K562 (cell line): ENCODE measurements at regions not wholly inside any gene's neighbourhood (a gene's known extent, or its start where the extent isn't known, plus 50 kb on each side); places are given as distances from the start of the nearest gene placed in this dataset.

Experiments used
- ATAC-seq: fragments of 200-7000 bp; cut with Tn5 transposase; 3 replicates; pipeline ENCODE4 v1.9.1; 2020; ENCODE audit warnings: moderate library complexity
- BruUV-seq: library from RNA; stranded (reverse); fragments of 400-500 nt; replicated peaks from 2 replicates; lab custom pipeline; 2021; lab: Mats Ljungman, UMichigan
- CTCF ChIA-PET: fragments of 300-600 bp; formaldehyde crosslinking; extraction: SDS; loops from one replicate; lab custom pipeline; 2021; ENCODE audit warnings: low intra/inter-chr PET ratio; lab: Yijun Ruan, JAX
- POLR2A ChIA-PET: fragments of 300-600, 350-650 bp; sonication (Branson Sonifier 250); formaldehyde crosslinking; extraction: SDS; loops from one replicate; lab custom pipeline; 2021; ENCODE audit warnings: antibody characterized with exemption, inconsistent platforms; lab: Yijun Ruan, JAX
- DNase-seq, 4 experiments: peaks; one replicate each; pipeline versions ENCODE4 v3.0.0 to v3.0.0-alpha.2; 2011 to 2018; ENCODE audit warnings: low spot score in 3 of 4, mixed read lengths in 3 of 4; ENCODE audit errors: extremely low read depth in 1 of 4
- FAIRE-seq: peaks from 2 replicates; lab custom pipeline; 2011; peaks lifted over from hg19 to GRCh38; lab: Jason Lieb, UNC
- H2AFZ ChIP-seq: 2 replicates; pipeline ENCODE4 v1.6.0; 2011; ENCODE audit warnings: low read depth, low read length, control low read depth, inconsistent platforms
- H3K27ac ChIP-seq: fragments of 200-600 bp; 3 replicates; pipeline ENCODE4 v1.8.0; 2011; ENCODE audit warnings: low read depth, mild to moderate bottlenecking, control low read depth, inconsistent platforms, low read length, moderate library complexity, mixed read lengths; ENCODE audit errors: extremely low read depth
- H3K27me3 ChIP-seq, 2 experiments: fragments of 300-600 bp in 1 of 2; 2 replicates in 1 of 2; 3 replicates in 1 of 2; pipeline versions ENCODE4 v1.6.0 to v1.8.0; 2011; ENCODE audit warnings: inconsistent platforms in 2 of 2, low read length in 2 of 2, mild to moderate bottlenecking in 1 of 2, mixed read lengths in 1 of 2, moderate library complexity in 1 of 2; ENCODE audit not compliant: control insufficient read depth in 2 of 2, insufficient read depth in 2 of 2
- H3K36me3 ChIP-seq: fragments of 300-600 bp; 3 replicates; pipeline ENCODE4 v1.8.0; 2011; ENCODE audit warnings: mild to moderate bottlenecking, low read length, inconsistent platforms; ENCODE audit not compliant: control insufficient read depth, insufficient read depth
- H3K4me1 ChIP-seq, 2 experiments: fragments of 200-600 bp in 1 of 2; replicated peaks in 1 of 2; 2 replicates in 1 of 2; 3 replicates in 1 of 2; pipeline versions ENCODE4 v1.5.1 to v1.8.0; 2011; ENCODE audit warnings: inconsistent platforms in 2 of 2, low read length in 2 of 2, mild to moderate bottlenecking in 1 of 2, mixed read lengths in 1 of 2, moderate library complexity in 1 of 2; ENCODE audit not compliant: control insufficient read depth in 2 of 2, insufficient read depth in 2 of 2
- H3K4me2 ChIP-seq: 2 replicates; pipeline ENCODE4 v1.6.1; 2011; ENCODE audit warnings: low read length, control low read depth, inconsistent platforms, mixed read lengths; ENCODE audit not compliant: insufficient read depth
- H3K4me3 ChIP-seq: fragments of 200-600 bp; sonication (generic), shearing (Covaris generic); 2 replicates; pipeline ENCODE4 v1.5.1; 2016; ENCODE audit warnings: control low read depth, inconsistent platforms
- H3K79me2 ChIP-seq: fragments of 200-600 bp; 3 replicates; pipeline ENCODE4 v1.8.0; 2011; ENCODE audit warnings: low read length, inconsistent platforms; ENCODE audit not compliant: control insufficient read depth, insufficient read depth
- H3K9ac ChIP-seq, 2 experiments: 2 replicates each; pipeline versions ENCODE4 v1.6.0 to v1.6.1; 2011; ENCODE audit warnings: low read depth in 2 of 2, low read length in 2 of 2, control low read depth in 1 of 2, inconsistent platforms in 1 of 2, mild to moderate bottlenecking in 1 of 2, mixed read lengths in 1 of 2; ENCODE audit not compliant: insufficient read depth in 1 of 2
- H3K9me1 ChIP-seq: one replicate; pipeline ENCODE4 v1.6.0; 2011; ENCODE audit warnings: inconsistent platforms, mild to moderate bottlenecking, low read length, moderate library complexity; ENCODE audit not compliant: control insufficient read depth, insufficient read depth
- H3K9me3 ChIP-seq: replicated peaks from 2 replicates; pipeline ENCODE4 v1.5.1; 2011; ENCODE audit warnings: low read depth, low read length, inconsistent platforms; ENCODE audit not compliant: control insufficient read depth, insufficient read depth
- H4K20me1 ChIP-seq: replicated peaks from 2 replicates; pipeline ENCODE4 v1.6.1; 2011; ENCODE audit warnings: low read length, inconsistent platforms, mixed read lengths; ENCODE audit not compliant: control insufficient read depth, insufficient read depth
- ATF4 ChIP-seq: fragments of 450-650 bp; formaldehyde crosslinking; IDR thresholded peaks from 2 replicates; pipeline ENCODE4 v1.4.0; 2022; ENCODE audit warnings: mild to moderate bottlenecking, moderate library complexity
- CHD1 ChIP-seq: fragments of 200-600 bp; sonication (generic); IDR thresholded peaks from one replicate; pipeline ENCODE4 v1.6.1; 2012; ENCODE audit warnings: mild to moderate bottlenecking, moderate library complexity, low read length, inconsistent platforms
- CTBP1 ChIP-seq: fragments of 450-650 bp; IDR thresholded peaks from 2 replicates; pipeline ENCODE4 v1.6.1; 2016; ENCODE audit warnings: borderline replicate concordance
- GATAD2B ChIP-seq: fragments of 450-650 bp; IDR thresholded peaks from 2 replicates; pipeline ENCODE4 v1.6.1; 2017; ENCODE audit warnings: mild to moderate bottlenecking, borderline replicate concordance
- MAFK ChIP-seq: IDR thresholded peaks from 2 replicates; pipeline ENCODE4 v1.6.1; 2011; ENCODE audit warnings: low read length, improper control_type of control experiment
- MLX ChIP-seq, 2 experiments: fragments of 450-650 bp in 1 of 2; sonication (generic) in 1 of 2; formaldehyde crosslinking; conservative IDR thresholded peaks; 2 replicates each; pipeline versions ENCODE4 v1.4.0 to v1.8.1; 2020 to 2022; ENCODE audit warnings: mild to moderate bottlenecking in 1 of 2, missing genetic modification reagents in 1 of 2
- NFIC ChIP-seq: fragments of 450-650 bp; IDR thresholded peaks from 2 replicates; pipeline ENCODE4 v1.6.1; 2017; ENCODE audit warnings: mild to moderate bottlenecking, inconsistent platforms
- PKNOX1 ChIP-seq: fragments of 450-650 bp; IDR thresholded peaks from 2 replicates; pipeline ENCODE4 v1.6.1; 2016
- WGBS: fragments of 100-300 bp; shearing (Covaris generic); methylation state at CpG from one replicate; pipeline ENCODE4 v1.1.6; 2016; ENCODE audit warnings: low coverage, mixed read lengths; ENCODE audit not compliant: insufficient coverage; ENCODE audit errors: missing lambda C conversion rate; 5-methylcytosine and 5-hydroxymethylcytosine counted together
- in situ Hi-C: fragments of 300-500 bp; cut with MboI; formaldehyde crosslinking; loops from 4 replicates; pipeline ENCODE4 v1.15.0; 2018; ENCODE audit warnings: inconsistent platforms, mixed read lengths
- intact Hi-C: fragments of 100-400 bp; cut with micrococcal nuclease; formaldehyde crosslinking; loops from 2 replicates; pipeline ENCODE4 v1.14.2; 2022

GRCh38 chrX:9318213-9318612 lies 146.6 kb upstream of the TBL1X start (continued):
- TF ChIP-seq PKNOX1: peak; percentile 74
- TF ChIP-seq MAFK: peak; percentile 40; the same call in 1 of the 2 replicates

- H3K79me2 ChIP-seq: no peaks in the 10 kb centered on the region
- no peak for FAIRE-seq
These were observed 146.1 kb upstream of the TBL1X start for GRCh38 chrX:9318766-9319165.

More at GRCh38 chrX:9318766-9319165, 146.1 kb upstream of the TBL1X start:
- TF ChIP-seq CTBP1 (no peak), CHD1 (no peak), MLX (CRISPR knock-in tag; conservative IDR thresholded peaks at IDR 0.05) (no peak), GATAD2B (no peak), ATF4 (CRISPR knock-in tag) (no peak), NFIC (0 out of 2 replicates have a peak, but pooled peaks have one; percentile 8)
- TF ChIP-seq, all 486 proteins: peak for 1
- H3K4me2 ChIP-seq: no peak overlapping the region
- no TSS peak for BruUV-seq
- intact Hi-C loops (no loop called here), in situ Hi-C loops (no loop called here)
- DNase-seq (no peak), ATAC-seq (no peak)
- 80% methylated on average over 9 of the region's 14 CpGs for WGBS
- no peaks in the 10 kb centered on the region for H3K9me1 ChIP-seq
- H4K20me1 ChIP-seq: no peaks in the 10 kb centered on the region
- H3K9me3 ChIP-seq: no peaks in the 10 kb centered on the region
- no peak overlapping the region for H3K9ac ChIP-seq
- ChIA-PET POLR2A (no interaction called here), CTCF (no interaction called here)
- no peak overlapping the region for H3K27ac ChIP-seq
- peaks cover 2 to 3% of the 10 kb centered on the region in 2 experiments; a peak in 2 of 5 replicates for H3K4me1 ChIP-seq
- H2AFZ ChIP-seq: no peak overlapping the region
- no peaks in the 10 kb centered on the region for H3K27me3 ChIP-seq
- no peaks in the 10 kb centered on the region for H3K36me3 ChIP-seq
- no peak overlapping the region for H3K4me3 ChIP-seq
